ENCODE measurements at regions not wholly inside any gene's neighbourhood (a gene's known extent, or its start where the extent isn't known, plus 50 kb on each side); places are given as distances from the start of the nearest gene placed in this dataset.

- Histone ChIP-seq H2AK5ac (ENCODE audit: low read depth, low read length) (no peak overlapping the region), H4K20me1 (ENCODE audit: insufficient read depth, low read length) (no peaks in the 10 kb centered on the region), H4K5ac (ENCODE audit: low read depth, low read length) (no peak overlapping the region), H3K4ac (ENCODE audit: low read depth, low read length) (no peak overlapping the region), H3K23ac (ENCODE audit: low read depth, low read length) (no peak overlapping the region), H4K8ac (ENCODE audit: low read depth in 2 of 2, low read length in 2 of 2) (no peak overlapping the region), H2BK20ac (ENCODE audit: low read depth, low read length) (no peak overlapping the region), H3K27me3 (ENCODE audit: control insufficient read depth, insufficient read depth, low read length) (no peaks in the 10 kb centered on the region), H3K14ac (replicated peaks; ENCODE audit: low read depth, low read length) (no peak overlapping the region), H4K91ac (ENCODE audit: insufficient read depth, low read depth, low read length) (no peak overlapping the region), H3K79me1 (ENCODE audit: low read depth in 1 of 2, low read length in 2 of 2) (no peaks in the 10 kb centered on the region), H3K56ac (ENCODE audit: extremely low read depth, insufficient read depth, low read length) (no peak overlapping the region), H3K4me3 (ENCODE audit: insufficient read depth, low read depth, low read length) (no peak overlapping the region), H2BK15ac (ENCODE audit: low read depth, low read length) (no peak overlapping the region), H3K9ac (ENCODE audit: low read depth, low read length) (no peak overlapping the region), H3K27ac (ENCODE audit: insufficient read depth, low read length) (no peak overlapping the region), H2BK120ac (ENCODE audit: low read depth, low read length) (no peak overlapping the region), H3K9me3 (ENCODE audit: control insufficient read depth, insufficient read depth, low read length) (peaks cover 26% of the 10 kb centered on the region), H2AK9ac (replicated peaks; ENCODE audit: low read depth, low read length, poor library complexity) (no peak overlapping the region), H3K36me3 (ENCODE audit: control insufficient read depth, insufficient read depth, low read length) (no peaks in the 10 kb centered on the region), H3K4me2 (ENCODE audit: low read depth, low read length) (no peak overlapping the region), H3K4me1 (ENCODE audit: control insufficient read depth, insufficient read depth, low read length) (no peaks in the 10 kb centered on the region), H2AFZ (replicated peaks; ENCODE audit: low read length, poor library complexity) (no peak overlapping the region), H3K18ac (ENCODE audit: low read depth, low read length) (no peak overlapping the region), H3K9me1 (ENCODE audit: insufficient read depth, low read length) (no peaks in the 10 kb centered on the region), H2BK5ac (ENCODE audit: low read depth, low read length, poor library complexity, severe bottlenecking) (no peak overlapping the region)
- ChIA-PET POLR2A (ENCODE audit: unreplicated experiment) (no interaction called here), CTCF (no interaction called here)
- no peak for TF ChIP-seq RFX5 (IDR thresholded peaks at IDR 0.05; ENCODE audit: low read depth, low read length)
- TF ChIP-seq MAZ (IDR thresholded peaks at IDR 0.05; ENCODE audit: borderline replicate concordance, low read depth, low read length), result no peak
- TF ChIP-seq CHD1 (IDR thresholded peaks at IDR 0.05; ENCODE audit: low read depth, low read length), result no peak
- TF ChIP-seq MXI1 (IDR thresholded peaks at IDR 0.05; ENCODE audit: borderline replicate concordance, low read depth, low read length), result no peak
- no peak for TF ChIP-seq RCOR1 (IDR thresholded peaks at IDR 0.05; ENCODE audit: insufficient replicate concordance, low read length)
- TF ChIP-seq BHLHE40 (IDR thresholded peaks at IDR 0.05; ENCODE audit: low read depth, low read length), result no peak
- no peak for TF ChIP-seq USF2 (IDR thresholded peaks at IDR 0.05; ENCODE audit: low read depth, low read length)
- no peak for TF ChIP-seq SMC3 (IDR thresholded peaks at IDR 0.05; ENCODE audit: low read depth, low read length)
- TF ChIP-seq NFE2L2 (IDR thresholded peaks at IDR 0.05; ENCODE audit: low read depth, low read length), result no peak
- no peak for TF ChIP-seq MAFK (IDR thresholded peaks at IDR 0.05; ENCODE audit: low read depth, low read length)
- TF ChIP-seq RAD21 (IDR thresholded peaks at IDR 0.05; ENCODE audit: low read length), result no peak
- ATAC-seq (ENCODE audit: low read depth) (no peak), DNase-seq (no peak)
- no TSS peak for BruUV-seq (replicated peaks)
- intact Hi-C loops (cut with micrococcal nuclease), result no loop called here
- dilution Hi-C loops (cut with HindIII; ENCODE audit: low sequenced_read_pairs, unreplicated experiment), result no loop called here
- no CpG with 5 or more reads among the region's 6 CpGs for WGBS, 2 experiments (ENCODE audit: extremely low coverage in 2 of 2, insufficient read length in 1 of 2)
- in situ Hi-C loops (cut with MboI; ENCODE audit: low sequenced_read_pairs), result no loop called here
These were observed 152.8 kb downstream of the OLFM1 start for GRCh38 chr9:135240222-135240621.

Measured in IMR-90 (cell line).